ENCODE measurements at regions not wholly inside any gene's neighbourhood (a gene's known extent, or its start where the extent isn't known, plus 50 kb on each side); places are given as distances from the start of the nearest gene placed in this dataset.

- Histone ChIP-seq H2BK12ac (ENCODE audit: low read depth, low read length) (0 out of 2 replicates have a peak overlapping the region, but pooled peaks have one; percentile 23), H3K14ac (ENCODE audit: insufficient read length) (no peak overlapping the region), H3K23ac (ENCODE audit: insufficient read length) (no peak overlapping the region), H2AK5ac (ENCODE audit: low read depth, low read length) (no peak overlapping the region), H2BK5ac (ENCODE audit: low read depth, low read length) (no peak overlapping the region; the same call in 1 of the 2 replicates), H3K79me2 (ENCODE audit: control insufficient read depth in 1 of 2, insufficient read depth in 2 of 2, low read length in 2 of 2) (no peaks in the 10 kb centered on the region), H4K91ac (replicated peaks; ENCODE audit: insufficient read length, low read length) (no peak overlapping the region), H3K36me3 (ENCODE audit: control insufficient read depth in 2 of 4, insufficient read depth in 4 of 4, low read length in 3 of 4) (no peaks in the 10 kb centered on the region), H2BK120ac (replicated peaks; ENCODE audit: low read depth, low read length) (no peak overlapping the region), H3K4me2 (ENCODE audit: insufficient read depth in 1 of 2, low read depth in 2 of 2, low read length in 2 of 2) (no peak overlapping the region), H4K20me1 (replicated peaks in 1 of 2; ENCODE audit: control insufficient read depth in 1 of 2, insufficient read depth in 2 of 2, low read length in 2 of 2) (no peaks in the 10 kb centered on the region), H4K8ac (ENCODE audit: extremely low read depth, insufficient read depth, low read length) (no peak overlapping the region), H3K4me1 (replicated peaks in 1 of 4; ENCODE audit: control insufficient read depth in 3 of 4, insufficient read depth in 4 of 4, low read length in 3 of 4) (peaks cover 3 to 18% (median 7%) of the 10 kb centered on the region in 4 experiments; a peak in 6 of 7 replicates), H3K79me1 (ENCODE audit: low read depth, low read length) (no peaks in the 10 kb centered on the region), H3K23me2 (ENCODE audit: low read depth, low read length) (no peaks in the 10 kb centered on the region), H2BK20ac (ENCODE audit: low read length) (no peak overlapping the region; the same call in 1 of the 2 replicates), H3K9me3 (ENCODE audit: insufficient read depth in 2 of 2, low read depth in 1 of 2, low read length in 1 of 2) (no peaks in the 10 kb centered on the region), H3K27ac (ENCODE audit: low read depth, low read length) (no peak overlapping the region), H3K9ac (replicated peaks in 1 of 4; ENCODE audit: extremely low read depth in 1 of 4, low read depth in 3 of 4, low read length in 3 of 4) (no peak overlapping the region), H4K5ac (ENCODE audit: insufficient read length, low read depth, low read length) (no peak overlapping the region), H3K4me3 (ENCODE audit: extremely low read depth in 1 of 4, insufficient read depth in 2 of 4, low read depth in 3 of 4, low read length in 4 of 4) (no peak overlapping the region), H3K18ac (ENCODE audit: extremely low read depth, low read length) (peak overlapping the region; percentile 26; the same call in 1 of the 2 replicates), H2BK15ac (ENCODE audit: low read length) (0 out of 2 replicates have a peak overlapping the region, but pooled peaks have one; percentile 19), H3K4ac (replicated peaks; ENCODE audit: insufficient read length, low read depth, low read length) (no peak overlapping the region), H2AFZ (ENCODE audit: low read length) (0 out of 2 replicates have a peak overlapping the region, but pooled peaks have one; percentile 56), H3K56ac (replicated peaks; ENCODE audit: insufficient read length, low read depth, low read length) (no peak overlapping the region), H3K27me3 (replicated peaks in 1 of 4; ENCODE audit: control insufficient read depth in 3 of 4, extremely low read depth in 1 of 4, insufficient read depth in 3 of 4, low read length in 3 of 4) (0 out of 7 replicates have a peak, but pooled peaks cover 0 to 4% (median 0%) of the 10 kb centered on the region in 4 experiments)
- POLR2A ChIA-PET (ENCODE audit: partially characterized antibody) = interaction anchor here (1.0 kb wide), 1 partner anchor 93 kb away, joined by 3 read pairs; no protein-coding TSS in a partner anchor
- FAIRE-seq (no peak), DNase-seq (ENCODE audit: low read depth in 1 of 2, low spot score in 2 of 2) (no peak)
- CTCF ChIA-PET (ENCODE audit: partially characterized antibody) = interaction anchor here (1.0 to 6.5 kb wide), 9 partner anchors 12 to 487 kb away, joined by 3 to 41 read pairs (median 4); no protein-coding TSS in a partner anchor
- WGBS, 2 experiments (ENCODE audit: extremely low coverage in 1 of 2, insufficient coverage in 1 of 2, insufficient read length in 1 of 2, insufficient replicate concordance in 2 of 2, low coverage in 1 of 2, low lambda C conversion rate in 2 of 2, missing lambda C conversion rate in 1 of 2) = 72% methylated on average over 11 of the region's 11 CpGs; no CpG with 5 or more reads in 1 of the 2 experiments
- TF ChIP-seq CTCF (IDR thresholded peaks at IDR 0.05; ENCODE audit: control extremely low read depth in 1 of 3, insufficient read depth in 1 of 3, low read depth in 1 of 3, low read length in 3 of 3) (peak in 1 of 3 experiments; percentile 26; a peak in 1 of 4 replicates), RAD21 (IDR thresholded peaks at IDR 0.05 in 1 of 2, conservative IDR thresholded peaks at IDR 0.05 in 1 of 2; ENCODE audit: low read depth in 2 of 2, low read length in 2 of 2) (peak; percentile 9 to 24; a peak in 2 of 4 replicates), MAFK (IDR thresholded peaks at IDR 0.05; ENCODE audit: low read depth, low read length) (no peak)
Observed at GRCh38 chr2:64359892-64360657, 93.9 kb upstream of the LGALSL start.

All from H1 (cell line).